Activated CD4-positive, alpha-beta T cell treated with anti-CD3 and anti-CD28 coated beads for 24 hours (primary cell): ENCODE measurements at regions not wholly inside any gene's neighbourhood (a gene's known extent, or its start where the extent isn't known, plus 50 kb on each side); places are given as distances from the start of the nearest gene placed in this dataset.
"Not testable (repeated sequence)": the region's sequence is repeated elsewhere in the genome, so short reads cannot be mapped to it uniquely, and the experiment has no call there.

Source experiments
- DNase-seq, 2 donors: peaks; one replicate each; pipeline ENCODE4 v3.0.0-alpha.2; 2020; ENCODE audit warnings: low read depth in 2 of 2

DNA sequence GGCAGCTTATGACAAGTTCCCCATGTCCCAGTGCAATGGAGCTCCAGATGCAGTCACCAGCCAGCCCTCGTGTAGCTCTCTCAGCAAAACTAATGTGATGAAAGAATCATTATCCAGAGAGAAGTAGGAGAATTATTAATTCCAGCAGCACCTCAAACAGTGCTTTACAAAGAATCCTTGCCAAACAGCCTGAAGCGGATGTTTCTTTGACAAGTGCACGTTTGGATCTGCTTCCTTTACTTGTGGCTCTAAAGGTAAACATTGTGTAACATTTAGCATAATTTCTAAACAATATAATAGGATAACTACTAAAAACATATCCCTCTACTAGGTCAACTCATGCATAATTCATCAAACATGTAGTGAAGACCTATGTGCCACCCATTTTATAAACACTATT is 197.0 kb downstream of the FAM181B start:
- no peak for DNase-seq

DNA sequence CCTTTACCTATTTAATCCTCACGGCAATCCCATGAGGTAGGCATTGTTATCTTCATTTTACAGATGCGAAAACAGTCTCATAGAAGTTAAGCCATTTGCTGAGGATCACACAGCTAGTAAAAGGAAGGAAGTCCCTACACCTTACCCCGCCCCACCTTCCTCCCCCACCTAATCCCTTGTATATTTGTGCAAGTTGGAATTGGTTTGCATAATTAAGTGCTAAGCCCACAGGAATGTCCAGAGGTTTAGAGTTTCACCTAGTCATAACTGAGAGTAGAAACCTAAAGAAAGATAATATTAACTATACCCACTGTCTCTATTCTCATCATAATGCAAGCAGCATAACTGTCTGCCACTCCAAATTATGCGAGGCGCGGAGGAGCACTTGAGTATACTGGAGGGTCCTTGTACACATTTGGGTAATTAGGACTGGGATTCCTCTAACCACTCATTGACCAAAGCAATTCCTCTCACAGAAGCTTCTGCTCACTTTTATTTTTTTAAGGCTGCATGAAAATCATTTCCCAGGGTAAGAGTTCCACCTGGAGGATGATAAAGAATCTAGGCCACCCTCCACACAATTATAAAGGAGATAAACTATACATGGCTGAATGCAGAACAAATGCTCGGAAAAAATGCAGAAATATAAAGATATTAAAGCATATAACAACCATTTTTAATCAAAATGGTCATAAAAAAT is 199.9 kb downstream of the FAM181B start:
- DNase-seq, result no peak

DNA sequence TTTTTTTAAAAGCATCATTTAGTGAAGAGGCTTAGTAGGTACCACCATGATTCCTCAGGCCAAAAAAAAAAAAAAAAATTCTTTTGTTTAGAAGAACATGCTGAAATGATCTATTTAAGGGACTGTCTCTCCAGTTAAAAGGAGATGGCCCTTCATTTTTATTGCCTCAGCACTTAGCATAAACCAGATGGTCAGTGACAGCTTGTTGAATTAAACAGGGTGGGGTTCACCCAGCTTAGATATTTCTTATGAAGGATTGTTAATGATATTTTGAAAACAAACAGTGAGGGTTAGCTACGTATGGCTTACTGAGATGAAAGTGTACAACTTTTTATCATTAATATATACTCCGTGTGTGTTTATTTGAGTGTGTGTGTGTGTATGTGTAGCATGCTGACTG is 203.7 kb downstream of the FAM181B start:
- no peak for DNase-seq

DNA sequence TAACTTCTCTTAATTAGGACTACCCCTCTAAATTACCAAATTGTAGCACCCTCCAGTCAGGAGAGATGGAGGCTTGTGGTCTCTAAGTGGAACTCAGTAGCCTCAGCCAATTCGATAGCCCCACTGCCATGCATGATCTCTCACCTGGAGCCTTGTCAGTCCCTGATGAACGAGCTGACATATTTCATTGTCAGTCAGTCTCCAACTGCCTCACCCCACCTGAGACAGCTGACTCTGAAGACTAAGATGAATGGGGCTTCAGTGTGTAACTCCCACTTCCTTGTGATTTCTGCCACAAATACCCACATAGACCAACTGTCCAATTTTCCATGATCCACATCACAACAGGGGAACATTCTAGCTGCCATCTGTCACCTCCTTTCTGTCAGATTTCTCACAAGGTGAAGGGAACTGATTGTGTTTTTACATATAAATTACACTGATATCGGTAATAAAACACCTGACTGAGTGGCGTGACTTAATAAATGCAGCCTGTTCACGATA is 206.5 kb downstream of the FAM181B start:
- no peak for DNase-seq

DNA sequence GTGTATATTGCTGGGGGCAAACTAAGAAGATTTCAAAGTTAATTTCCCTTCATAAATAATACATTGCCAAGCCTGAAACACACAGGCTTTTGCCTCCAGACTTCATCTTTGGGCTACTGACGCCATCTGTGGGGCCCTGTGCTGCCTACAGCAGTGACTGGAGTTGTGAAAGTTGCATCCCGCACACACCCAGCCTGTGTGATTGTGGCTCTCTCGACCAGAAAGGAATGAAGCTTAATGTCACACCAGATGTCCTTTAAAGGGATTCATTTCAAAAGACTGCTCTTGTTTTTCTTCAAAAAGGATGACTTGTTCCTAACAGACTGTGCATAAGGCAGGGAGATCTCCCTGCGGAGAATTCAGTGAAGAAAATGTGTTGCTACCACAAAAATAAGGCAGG is 210.5 kb downstream of the FAM181B start:
- no peak for DNase-seq

DNA sequence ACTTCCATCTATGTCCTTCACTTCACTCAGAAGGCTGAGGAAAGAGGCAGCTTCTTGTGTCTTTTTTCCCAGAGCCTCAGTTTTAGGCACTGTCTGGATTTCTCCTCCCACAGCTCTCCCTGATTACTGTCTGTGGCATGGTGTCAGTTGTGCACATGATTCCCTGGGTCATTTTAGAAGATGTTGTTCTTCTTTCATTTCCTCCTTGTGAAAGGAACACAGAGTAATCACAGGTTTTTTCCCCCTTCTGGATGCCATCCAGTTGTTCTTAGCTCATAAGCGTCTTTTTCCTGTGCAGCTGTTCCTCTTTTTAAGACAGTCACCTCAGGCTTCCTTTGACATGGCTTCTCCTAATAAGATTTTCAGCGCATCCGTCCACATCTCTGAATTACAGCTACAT is 212.2 kb downstream of the FAM181B start:
- DNase-seq, result no peak

DNA sequence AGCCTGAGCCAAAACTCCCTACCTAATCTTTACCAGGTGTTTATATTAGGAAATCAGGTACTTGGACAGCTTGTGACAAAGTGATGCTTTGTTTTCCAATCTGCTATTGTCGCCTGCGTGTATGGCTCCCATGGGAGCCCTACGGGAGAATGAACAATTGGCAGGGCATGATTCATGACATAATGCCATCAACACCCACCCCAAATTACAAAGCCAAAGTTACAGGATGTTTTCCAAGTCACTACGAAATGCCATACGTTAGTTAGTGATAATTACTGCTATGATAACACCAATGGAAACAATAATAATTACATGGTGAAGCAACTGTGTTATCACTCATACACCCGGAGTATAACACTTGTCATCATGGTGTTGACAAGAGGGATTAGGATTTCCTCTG is 226.4 kb downstream of the FAM181B start:
- DNase-seq, result no peak

DNA sequence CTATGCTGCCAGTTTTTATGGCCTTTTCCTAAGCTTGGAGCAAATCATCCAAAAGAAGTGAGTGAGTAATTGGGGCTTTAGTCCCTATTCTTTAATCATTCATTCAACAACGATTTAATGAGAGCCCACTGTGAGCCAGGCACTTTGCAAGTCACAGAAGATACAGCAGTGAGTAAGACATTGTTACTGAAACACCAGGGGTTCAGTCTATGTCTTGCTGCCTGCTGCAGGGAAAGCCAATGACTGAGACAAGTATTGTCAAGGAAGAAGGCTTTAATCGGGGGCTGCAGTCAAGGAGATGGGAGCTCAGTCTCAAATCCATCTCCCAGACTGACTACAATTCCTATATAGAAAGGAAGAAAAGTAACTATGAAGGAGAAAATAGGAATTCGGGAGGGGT is 228.3 kb downstream of the FAM181B start:
- no peak for DNase-seq

DNA sequence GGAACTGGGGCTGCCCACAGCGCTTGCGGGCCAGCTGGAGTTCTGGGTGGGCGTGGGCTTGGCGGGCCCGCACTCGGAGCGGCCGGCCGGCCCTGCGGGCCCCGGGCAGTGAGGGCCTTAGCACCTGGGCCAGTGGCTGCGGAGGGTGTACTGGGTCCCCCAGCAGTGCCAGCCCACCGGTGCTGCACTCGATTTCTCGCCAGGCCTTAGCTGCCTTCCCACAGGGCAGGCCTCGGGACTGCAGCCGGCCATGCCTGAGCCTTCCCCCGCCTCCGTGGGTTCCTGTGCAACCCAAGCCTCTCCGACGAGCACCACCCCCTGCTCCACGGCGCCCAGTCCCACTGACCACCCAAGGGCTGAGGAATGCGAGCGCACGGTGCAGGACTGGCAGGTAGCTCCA is 232.5 kb downstream of the FAM181B start:
- DNase-seq, result not testable (repeated sequence)

DNA sequence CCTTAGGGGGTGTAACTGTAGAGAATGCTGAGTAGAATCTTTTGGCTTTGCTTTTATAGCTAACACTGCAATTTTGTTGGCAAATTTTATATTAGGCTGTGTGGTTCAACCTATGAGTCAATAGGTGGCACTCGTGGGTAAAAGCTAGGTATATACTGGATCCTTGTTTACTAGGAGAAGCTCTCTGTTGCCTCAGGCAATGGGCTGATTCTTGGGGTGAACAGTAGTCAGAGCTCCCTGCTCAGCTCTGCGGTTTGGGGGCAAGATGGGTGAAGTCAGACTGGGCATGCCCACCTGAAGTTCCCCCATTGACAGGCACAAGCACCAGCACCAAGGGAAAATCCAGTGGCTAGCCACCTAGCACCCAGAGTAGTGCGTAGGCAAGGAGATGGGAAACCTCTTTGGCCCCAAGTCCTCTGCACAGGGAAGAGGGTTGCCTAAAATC is 238.7 kb downstream of the FAM181B start:
- DNase-seq, result no peak

DNA sequence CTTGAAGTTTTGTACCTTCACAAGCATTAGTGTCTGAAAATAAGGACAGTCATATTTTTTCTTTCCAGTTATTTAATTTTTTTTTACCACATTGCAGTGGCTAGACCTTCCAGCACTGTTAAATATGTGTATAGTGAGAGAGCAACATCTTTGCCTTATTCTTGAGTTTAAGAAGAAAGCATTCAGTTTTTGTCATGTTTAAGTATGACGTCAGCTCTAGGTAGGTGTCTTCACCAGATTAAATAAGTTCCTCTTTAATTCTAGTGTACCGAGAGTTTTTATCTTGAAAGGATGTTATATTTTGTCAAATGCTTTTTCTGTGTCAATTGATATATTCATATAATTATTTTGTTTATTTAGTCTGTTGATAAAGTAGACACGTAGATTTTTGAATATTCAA is 258.8 kb downstream of the FAM181B start:
- DNase-seq, result no peak

DNA sequence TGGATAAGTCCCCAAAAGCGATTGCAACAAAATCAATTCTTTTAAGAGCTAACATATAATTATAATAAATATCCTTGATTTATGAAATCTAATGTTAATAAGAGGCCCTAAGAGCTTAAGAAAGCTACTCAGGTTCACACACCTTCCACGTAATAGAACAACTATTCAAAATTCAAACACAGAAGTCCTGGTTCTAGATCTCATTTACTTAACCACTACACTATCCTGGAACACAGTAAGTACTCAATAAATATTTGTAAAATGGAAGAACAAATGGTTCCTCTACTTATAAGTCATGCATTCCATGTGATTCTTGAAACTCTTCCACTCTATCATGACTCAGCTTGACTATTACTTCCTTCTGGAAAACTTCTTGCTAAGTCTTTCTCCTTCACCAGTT is 268.2 kb downstream of the FAM181B start:
- DNase-seq, result no peak

DNA sequence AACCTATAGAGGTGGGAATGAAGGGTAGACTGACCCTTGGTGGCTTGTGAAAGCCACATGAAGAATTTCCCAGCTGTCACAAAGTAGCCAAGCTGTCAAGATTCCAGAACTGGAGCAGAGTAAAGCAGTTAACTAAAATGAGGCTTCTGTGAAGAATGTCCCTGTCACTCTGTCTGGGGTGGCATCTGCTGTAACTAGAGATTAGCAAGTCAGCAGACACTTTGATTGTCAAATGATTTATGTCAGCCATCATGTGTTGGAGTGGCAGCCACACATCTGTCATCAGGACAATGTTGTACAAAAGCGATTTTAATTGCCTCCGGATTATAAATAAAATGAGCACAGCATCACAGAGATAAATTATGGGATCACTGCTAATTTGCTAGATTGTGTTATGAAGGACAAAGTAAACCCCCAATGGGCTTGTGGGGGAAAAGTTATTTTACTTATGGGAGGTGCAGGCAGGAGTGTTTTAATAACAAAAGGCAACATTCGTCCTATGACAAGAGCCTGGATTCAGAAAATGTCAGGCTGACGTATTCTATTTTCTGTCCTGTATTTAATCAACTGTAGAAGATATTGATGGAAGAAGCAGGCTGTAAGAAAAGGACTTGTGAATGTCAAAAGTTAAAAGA is 270.9 kb downstream of the FAM181B start:
- DNase-seq, result no peak

DNA sequence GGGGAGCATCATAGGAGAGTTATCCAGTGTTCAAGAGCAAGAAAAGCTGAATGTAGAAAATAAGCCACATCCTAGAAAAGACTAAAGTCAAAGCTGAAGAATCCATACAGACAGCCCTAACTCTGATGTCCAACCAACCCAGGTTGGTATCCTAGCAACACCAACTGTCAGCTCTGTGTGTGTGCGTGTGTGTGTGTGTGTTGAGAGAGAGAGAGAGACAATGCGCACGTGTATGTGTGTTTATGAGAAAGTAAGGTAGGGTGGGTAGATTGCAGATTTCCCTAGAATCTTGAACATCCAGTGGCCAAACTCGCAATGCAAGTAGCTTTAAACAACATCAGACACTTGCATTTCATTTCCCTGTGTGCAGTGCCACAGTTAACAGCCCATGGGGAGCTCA is 274.9 kb downstream of the FAM181B start:
- DNase-seq, result no peak

DNA sequence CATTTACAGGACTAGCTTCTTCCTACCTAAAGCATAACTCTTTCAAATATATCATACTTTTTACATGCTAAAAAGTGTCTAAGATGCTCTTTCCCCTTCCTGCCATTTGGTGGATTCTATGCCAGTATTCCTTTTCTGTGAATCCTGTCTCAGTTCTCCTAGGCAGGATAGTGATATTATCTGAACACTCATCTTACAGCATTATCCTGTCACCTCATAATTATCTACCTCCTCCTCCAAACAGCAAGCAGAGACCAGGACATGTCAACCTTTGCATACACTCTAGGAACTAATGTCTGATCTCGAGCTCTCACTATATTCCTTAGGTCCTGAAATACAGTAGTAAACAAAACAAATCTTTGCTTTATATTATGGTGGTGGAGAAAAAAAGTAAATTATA is 275.5 kb downstream of the FAM181B start:
- DNase-seq, result no peak

DNA sequence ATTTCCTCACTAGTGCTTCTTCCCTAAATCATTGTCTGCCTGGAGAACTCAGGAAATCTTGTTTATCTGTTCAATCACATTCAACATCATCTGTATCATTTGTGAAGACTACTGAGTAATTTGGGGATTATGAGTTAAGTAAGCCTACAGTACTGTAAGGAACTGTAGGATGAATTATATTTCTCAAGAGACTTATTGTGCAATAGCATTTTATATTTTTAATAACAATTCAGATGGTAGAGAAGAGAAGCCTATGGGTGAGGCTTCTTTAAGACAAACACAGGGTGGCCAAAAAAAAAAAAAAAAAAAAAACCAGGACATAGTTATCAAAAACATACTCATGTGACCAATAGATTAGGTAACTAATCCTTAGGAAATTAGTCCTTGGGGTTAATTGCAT is 282.7 kb downstream of the FAM181B start:
- DNase-seq, result no peak

DNA sequence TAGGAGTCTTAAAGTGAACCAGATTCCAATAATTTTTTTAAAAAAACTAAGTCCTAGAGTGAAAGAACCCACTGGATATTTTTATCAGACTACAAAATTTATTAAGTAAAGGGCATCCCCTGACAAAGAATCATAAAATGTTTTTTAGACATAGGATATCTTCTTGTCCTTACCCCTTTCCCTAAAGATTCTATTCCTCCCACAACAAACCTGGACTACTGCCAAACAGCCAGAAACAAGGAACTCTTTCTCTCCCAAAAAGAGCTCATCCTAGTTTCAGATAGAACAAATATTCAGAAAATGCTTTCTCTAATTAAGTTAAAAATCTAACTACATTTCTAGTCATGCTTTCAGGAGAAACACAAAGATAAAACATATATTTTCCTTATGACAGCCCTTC is 327.1 kb downstream of the FAM181B start:
- DNase-seq, result no peak

DNA sequence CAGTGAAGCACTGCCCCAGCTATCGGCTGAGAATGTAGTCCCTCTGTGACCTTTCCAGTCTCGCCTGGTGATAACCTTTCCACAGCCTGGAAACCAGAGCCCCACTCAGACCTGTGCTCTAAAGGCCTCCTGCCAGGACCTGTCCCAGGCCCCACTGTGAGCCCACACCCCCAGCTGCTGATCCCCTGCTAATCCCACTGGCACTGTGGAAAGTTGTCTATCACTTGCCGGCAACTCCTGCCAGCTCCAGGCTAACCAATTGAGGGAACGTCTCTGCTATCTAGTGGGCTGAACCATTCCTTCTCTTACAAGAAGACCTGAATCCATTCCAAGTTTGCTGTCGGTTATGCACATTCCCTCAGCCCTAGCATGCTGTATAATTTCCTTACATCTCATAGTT is 328.2 kb downstream of the FAM181B start:
- no peak for DNase-seq

DNA sequence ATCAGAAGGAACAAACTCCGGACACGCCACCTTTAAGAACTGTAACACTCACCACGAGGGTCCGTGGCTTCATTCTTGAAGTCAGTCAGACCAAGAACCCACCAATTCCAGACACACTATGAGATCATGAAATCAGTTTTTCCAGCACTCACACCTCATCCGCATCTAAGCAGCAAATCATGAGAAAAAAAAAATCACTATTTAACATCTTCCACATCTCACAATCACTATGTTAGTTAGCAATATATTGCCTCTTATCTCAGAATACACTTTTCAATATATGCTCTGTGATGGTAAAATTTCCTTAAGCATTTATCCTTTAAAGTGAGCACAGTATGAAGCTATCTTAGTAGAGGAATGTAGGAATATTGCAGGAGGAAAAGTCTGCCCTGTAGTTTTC is 328.7 kb downstream of the FAM181B start:
- no peak for DNase-seq

DNA sequence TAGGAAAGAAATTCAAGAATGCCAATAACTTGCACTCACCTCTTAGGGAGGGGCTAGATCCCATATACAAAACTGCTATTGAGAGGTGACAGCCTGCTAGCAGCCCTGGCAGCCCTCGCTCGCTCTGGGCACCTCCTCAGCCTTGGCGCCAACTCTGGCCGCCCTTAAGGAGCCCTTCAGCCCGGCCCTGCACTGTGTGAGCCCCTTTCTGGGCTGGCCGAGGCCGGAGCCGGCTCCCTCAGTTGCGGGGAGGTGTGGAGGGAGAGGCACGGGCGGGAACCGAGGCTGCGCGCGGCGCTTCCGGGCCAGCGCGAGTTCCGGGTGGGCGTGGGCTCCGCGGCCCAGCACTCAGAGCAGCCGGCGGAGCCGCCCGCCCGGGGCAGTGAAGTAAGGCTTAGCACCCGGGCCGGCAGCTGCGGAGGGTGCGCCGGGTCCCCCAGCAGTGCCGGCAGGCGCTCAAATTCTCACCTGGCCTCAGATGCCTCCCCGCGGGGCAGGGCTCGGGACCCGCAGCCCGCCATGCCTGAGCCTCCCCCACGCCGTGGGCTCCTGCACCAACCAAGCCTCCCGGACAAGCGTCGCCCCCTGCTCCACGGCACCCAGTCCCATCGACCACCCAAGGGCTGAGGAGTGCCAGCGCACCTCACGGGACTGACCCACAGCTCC is 329.9 kb downstream of the FAM181B start:
- no peak for DNase-seq

DNA sequence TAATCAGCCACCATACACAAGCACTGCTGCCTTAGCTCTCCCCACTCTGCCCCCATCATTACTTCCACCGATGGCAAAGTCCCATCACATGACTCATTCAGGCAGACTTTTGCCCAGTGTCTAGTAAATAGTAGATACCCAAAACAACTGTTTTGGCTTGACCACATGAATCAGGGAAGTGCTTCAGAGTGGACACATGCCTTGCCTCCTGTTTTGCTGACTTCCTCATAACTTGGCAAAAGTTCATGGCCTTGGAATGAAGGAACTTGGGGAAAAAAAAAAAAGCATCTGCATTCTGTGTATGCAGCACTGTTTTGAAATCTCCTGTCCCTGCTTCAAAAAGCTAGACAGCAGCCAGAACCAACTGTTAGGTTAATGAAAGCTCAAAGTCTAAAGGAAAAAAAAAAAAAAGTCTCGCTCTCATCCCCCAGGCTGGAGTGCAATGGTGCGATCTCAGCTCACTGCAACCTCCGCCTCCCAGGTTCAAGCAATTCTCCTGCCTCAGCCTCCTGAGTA is 335.3 kb downstream of the FAM181B start:
- DNase-seq, result no peak

DNA sequence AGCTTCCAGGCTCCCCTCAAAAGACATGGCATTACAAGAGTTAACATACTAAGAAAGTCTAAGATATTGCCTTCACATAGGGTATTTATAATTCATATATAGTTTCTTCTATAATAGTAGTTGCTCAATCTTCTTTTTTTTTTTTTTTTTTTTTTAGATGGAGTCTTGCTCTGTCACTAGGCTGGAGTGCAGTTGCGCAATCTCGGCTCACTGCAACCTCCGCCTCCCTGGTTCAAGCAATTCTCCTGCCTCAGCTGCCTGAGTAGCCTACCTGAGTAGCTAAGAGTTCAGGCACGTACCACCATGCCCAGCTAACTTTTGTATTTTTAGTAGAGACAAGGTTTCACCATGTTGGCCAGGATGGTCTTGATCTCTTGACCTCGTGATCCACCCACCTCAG is 337.0 kb downstream of the FAM181B start:
- DNase-seq, result not testable (repeated sequence)

DNA sequence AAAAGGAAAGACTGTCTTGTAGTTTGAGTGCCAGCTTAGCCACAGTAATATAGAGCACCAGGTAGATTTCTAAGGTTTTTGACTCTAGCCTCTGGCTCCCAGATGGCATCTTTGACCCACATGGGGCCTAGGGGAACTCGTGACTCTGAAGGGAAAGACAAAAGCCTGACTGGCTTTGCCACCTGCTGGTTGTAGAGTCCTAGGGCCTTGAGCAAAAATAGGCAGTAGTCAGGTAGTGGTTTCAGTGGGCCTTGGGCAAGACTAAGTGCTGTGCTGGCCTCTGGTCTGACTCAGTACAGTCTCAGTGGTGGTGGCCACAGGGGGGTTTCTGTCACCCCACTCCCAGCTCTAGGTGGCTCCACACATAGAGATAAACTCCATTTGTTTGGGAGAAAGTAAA is 349.4 kb downstream of the FAM181B start:
- no peak for DNase-seq
